ENCODE measurements at regions not wholly inside any gene's neighbourhood (a gene's known extent, or its start where the extent isn't known, plus 50 kb on each side); places are given as distances from the start of the nearest gene placed in this dataset.
"Not testable (repeated sequence)": the region's sequence is repeated elsewhere in the genome, so short reads cannot be mapped to it uniquely, and the experiment has no call there.

DNA sequence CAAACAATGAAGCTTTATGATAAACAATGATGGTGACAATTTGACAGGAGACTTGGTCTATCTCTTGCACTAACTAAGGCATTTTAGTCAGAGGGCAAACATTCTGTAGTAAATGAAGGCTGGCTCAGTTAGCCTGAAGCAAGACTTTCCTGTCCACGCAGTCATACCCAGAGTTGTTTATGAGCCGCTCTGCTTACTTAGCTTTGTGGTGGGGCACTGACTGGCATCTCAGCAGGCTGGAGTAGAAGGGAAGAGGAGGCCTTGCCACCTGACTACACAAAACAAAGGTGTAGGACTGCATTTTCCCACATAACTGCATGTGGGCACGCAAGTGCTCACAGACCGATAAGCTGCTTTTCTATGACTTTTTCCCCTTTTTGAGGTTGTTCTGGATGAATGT lies 133.7 kb upstream of the EPB41L4A start:
- Histone ChIP-seq H3K27me3 (ENCODE audit: control insufficient read depth, insufficient read depth) (no peaks in the 10 kb centered on the region), H3K27ac (ENCODE audit: low read length) (no peak overlapping the region), H3K9me3 (ENCODE audit: control insufficient read depth, low read length) (no peaks in the 10 kb centered on the region), H3K4me1 (ENCODE audit: control insufficient read depth, insufficient read depth, low read length) (no peaks in the 10 kb centered on the region), H3K4me3 (ENCODE audit: low read length) (no peak overlapping the region)
- intact Hi-C loops (cut with DNase I) = loop anchor here in 2 of 4 donors (2.0 to 10.0 kb wide), 4 partner anchors 204 to 412 kb away; no protein-coding TSS in a partner anchor
- DNase-seq = no peak
- WGBS = 97% methylated on average over 4 of the region's 4 CpGs
- ATAC-seq = no peak

- intact Hi-C loops (cut with DNase I) = loop anchor here in 2 of 4 donors (5.0 to 10.0 kb wide), 3 partner anchors 203 to 410 kb away; no protein-coding TSS in a partner anchor
- no peaks in the 10 kb centered on the region for H3K27me3 ChIP-seq (ENCODE audit: control insufficient read depth, insufficient read depth)
- WGBS = 48% methylated on average over 13 of the region's 13 CpGs
- H3K4me3 ChIP-seq (ENCODE audit: low read length) = peak overlapping the region; percentile 16
- DNase-seq (peak; percentile 32 to 63 (median 62)), ATAC-seq (peak; percentile 64 to 72)
- H3K27ac ChIP-seq (ENCODE audit: low read length) = no peak overlapping the region
- no peaks in the 10 kb centered on the region for H3K4me1 ChIP-seq (ENCODE audit: control insufficient read depth, insufficient read depth, low read length)
- no peaks in the 10 kb centered on the region for H3K9me3 ChIP-seq (ENCODE audit: control insufficient read depth, low read length)
Measured at GRCh38 chr5:112554101-112554977, 135.3 kb upstream of the EPB41L4A start.

DNA sequence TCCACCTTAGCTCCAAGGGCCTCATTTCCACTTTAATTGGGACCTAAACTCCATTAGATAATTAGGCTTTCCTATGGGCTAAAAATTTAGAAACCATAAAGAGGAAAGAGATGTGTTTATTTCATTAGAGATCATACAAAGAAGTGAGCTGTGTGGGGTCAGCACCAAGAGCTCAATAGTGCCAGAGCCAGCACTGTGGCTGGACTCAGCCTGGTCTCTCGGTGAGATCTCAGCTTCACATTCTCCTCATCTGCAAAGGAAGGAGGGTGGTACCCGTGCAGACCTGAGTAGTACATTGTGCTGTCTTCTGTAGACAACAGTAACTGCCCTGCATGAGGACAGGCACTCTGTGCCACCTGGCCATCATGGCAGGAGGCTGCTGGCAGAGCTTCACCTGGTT lies 136.1 kb upstream of the EPB41L4A start:
- Histone ChIP-seq H3K4me1 (ENCODE audit: control insufficient read depth, insufficient read depth, low read length) (no peaks in the 10 kb centered on the region), H3K4me3 (ENCODE audit: low read length) (no peak overlapping the region), H3K27ac (ENCODE audit: low read length) (no peak overlapping the region), H3K27me3 (ENCODE audit: control insufficient read depth, insufficient read depth) (no peaks in the 10 kb centered on the region), H3K9me3 (ENCODE audit: control insufficient read depth, low read length) (no peaks in the 10 kb centered on the region)
- ATAC-seq (no peak), DNase-seq (no peak)
- 70% methylated on average over 2 of the region's 2 CpGs for WGBS
- intact Hi-C loops (cut with DNase I) = loop anchor here in 1 of 4 donors (10.0 kb wide), 2 partner anchors 290 to 410 kb away; no protein-coding TSS in a partner anchor

- Histone ChIP-seq H3K4me1 (ENCODE audit: control insufficient read depth, insufficient read depth, low read length) (no peaks in the 10 kb centered on the region), H3K27ac (ENCODE audit: low read length) (no peak overlapping the region), H3K9me3 (ENCODE audit: control insufficient read depth, low read length) (no peaks in the 10 kb centered on the region), H3K4me3 (ENCODE audit: low read length) (no peak overlapping the region), H3K27me3 (ENCODE audit: control insufficient read depth, insufficient read depth) (no peaks in the 10 kb centered on the region)
- intact Hi-C loops (cut with DNase I) = loop anchor here in 1 of 4 donors (10.0 kb wide), 2 partner anchors 289 to 409 kb away; no protein-coding TSS in a partner anchor
- DNase-seq (no peak), ATAC-seq (no peak)
- WGBS = 62% methylated on average over 3 of the region's 3 CpGs
Measured at GRCh38 chr5:112555691-112556090, 136.6 kb upstream of the EPB41L4A start.

GRCh38 chr5:112559501-112559900 lies 140.4 kb upstream of the EPB41L4A start:
- 48% methylated on average over 2 of the region's 2 CpGs for WGBS
- not testable (repeated sequence) for DNase-seq; H3K4me1 ChIP-seq (ENCODE audit: control insufficient read depth, insufficient read depth, low read length); H3K27ac ChIP-seq (ENCODE audit: low read length); ATAC-seq; H3K4me3 ChIP-seq (ENCODE audit: low read length); H3K9me3 ChIP-seq (ENCODE audit: control insufficient read depth, low read length); H3K27me3 ChIP-seq (ENCODE audit: control insufficient read depth, insufficient read depth)
- intact Hi-C loops (cut with DNase I) = loop anchor here in 1 of 4 donors (10.0 kb wide), 2 partner anchors 285 to 405 kb away; no protein-coding TSS in a partner anchor

DNA sequence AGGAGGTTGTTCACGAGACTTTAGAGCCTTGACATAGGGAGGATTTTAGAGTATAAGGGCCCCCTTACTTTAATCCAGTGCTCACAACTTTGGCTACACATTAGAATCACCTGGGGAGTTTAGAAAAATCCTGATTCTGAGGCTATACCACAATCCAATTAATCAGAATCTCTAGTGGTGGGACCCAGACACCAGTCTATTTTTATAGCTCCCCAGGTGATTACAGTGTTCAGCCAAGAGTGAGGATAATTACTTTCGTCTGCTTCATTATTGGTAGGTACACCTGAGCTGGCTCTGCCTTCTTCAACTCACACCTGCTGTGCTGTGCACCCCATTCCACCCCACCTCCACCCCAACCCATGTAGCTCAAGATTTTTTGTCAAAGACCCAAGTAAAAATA lies 141.3 kb upstream of the EPB41L4A start:
- no peak overlapping the region for H3K27ac ChIP-seq (ENCODE audit: low read length)
- ATAC-seq = no peak
- DNase-seq = no peak
- no peaks in the 10 kb centered on the region for H3K4me1 ChIP-seq (ENCODE audit: control insufficient read depth, insufficient read depth, low read length)
- no peaks in the 10 kb centered on the region for H3K9me3 ChIP-seq (ENCODE audit: control insufficient read depth, low read length)
- no peak overlapping the region for H3K4me3 ChIP-seq (ENCODE audit: low read length)
- H3K27me3 ChIP-seq (ENCODE audit: control insufficient read depth, insufficient read depth) = no peaks in the 10 kb centered on the region
- WGBS = 90% methylated on average over 2 of the region's 2 CpGs
- intact Hi-C loops (cut with DNase I) = no loop called here

DNA sequence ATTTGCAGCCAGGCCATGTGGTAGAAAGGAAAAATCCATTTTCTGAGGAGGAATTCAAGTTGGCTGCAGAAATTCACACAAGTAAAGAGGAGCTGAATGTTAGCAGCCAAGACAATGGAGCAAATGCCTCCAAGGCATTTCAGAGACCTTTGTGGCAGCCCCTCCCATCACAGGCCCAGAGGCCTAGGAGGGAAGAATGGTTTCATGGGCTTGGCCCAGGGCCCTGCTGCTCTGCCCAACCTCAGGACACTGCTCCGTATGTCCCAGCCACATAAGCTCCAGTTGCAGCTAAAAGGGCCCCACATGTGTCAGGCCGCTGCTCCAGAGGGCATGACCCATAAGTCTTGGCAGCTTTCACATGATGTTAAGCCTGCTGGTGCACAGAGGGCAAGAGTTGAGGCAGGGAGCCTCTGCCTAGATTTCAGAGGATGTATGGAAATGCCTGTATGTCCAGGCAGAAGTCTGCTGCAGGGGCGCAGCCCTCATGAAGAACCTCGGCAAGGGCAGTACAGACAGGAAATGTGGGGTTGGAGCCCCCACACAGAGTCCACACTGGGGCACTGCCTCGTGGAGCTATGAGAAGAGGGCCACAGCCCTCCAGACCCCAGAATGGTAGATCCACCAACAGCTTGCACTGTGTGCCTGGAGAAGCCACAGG lies 144.2 kb upstream of the EPB41L4A start:
- intact Hi-C loops (cut with DNase I) = no loop called here
- Histone ChIP-seq H3K27ac (ENCODE audit: low read length) (no peak overlapping the region), H3K9me3 (ENCODE audit: control insufficient read depth, low read length) (no peaks in the 10 kb centered on the region), H3K4me3 (ENCODE audit: low read length) (no peak overlapping the region), H3K4me1 (ENCODE audit: control insufficient read depth, insufficient read depth, low read length) (no peaks in the 10 kb centered on the region), H3K27me3 (ENCODE audit: control insufficient read depth, insufficient read depth) (no peaks in the 10 kb centered on the region)
- DNase-seq (no peak), ATAC-seq (no peak)
- WGBS = 71% methylated on average over 5 of the region's 5 CpGs

- WGBS = 77% methylated on average over 1 of the region's 1 CpG
- DNase-seq (no peak), ATAC-seq (no peak)
- Histone ChIP-seq H3K27ac (ENCODE audit: low read length) (no peak overlapping the region), H3K4me1 (ENCODE audit: control insufficient read depth, insufficient read depth, low read length) (no peaks in the 10 kb centered on the region), H3K27me3 (ENCODE audit: control insufficient read depth, insufficient read depth) (no peaks in the 10 kb centered on the region), H3K9me3 (ENCODE audit: control insufficient read depth, low read length) (no peaks in the 10 kb centered on the region), H3K4me3 (ENCODE audit: low read length) (no peak overlapping the region)
- intact Hi-C loops (cut with DNase I) = no loop called here
Measured at GRCh38 chr5:112566251-112566650, 147.2 kb upstream of the EPB41L4A start.

DNA sequence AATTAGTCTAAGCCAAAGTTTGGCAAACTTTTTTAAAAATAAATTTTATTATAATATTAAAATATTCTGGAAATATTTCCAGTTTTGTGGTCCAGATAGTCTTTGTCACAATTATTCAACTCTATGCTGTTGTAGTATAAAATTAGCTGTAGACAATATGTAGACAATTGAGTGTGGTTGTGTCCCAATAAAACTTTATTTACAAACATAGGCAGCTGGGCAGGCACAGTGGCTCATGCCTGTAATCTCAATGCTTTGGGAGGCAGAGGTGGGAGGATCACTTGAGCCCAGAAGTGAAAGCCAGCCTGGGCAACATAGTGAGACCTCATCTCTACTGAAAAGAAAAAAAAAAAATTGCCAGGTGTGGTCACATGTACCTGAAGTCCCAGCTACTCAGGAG lies 150.5 kb upstream of the EPB41L4A start:
- Histone ChIP-seq H3K27me3 (ENCODE audit: control insufficient read depth, insufficient read depth) (no peaks in the 10 kb centered on the region), H3K27ac (ENCODE audit: low read length) (no peak overlapping the region), H3K9me3 (ENCODE audit: control insufficient read depth, low read length) (no peaks in the 10 kb centered on the region), H3K4me3 (ENCODE audit: low read length) (no peak overlapping the region), H3K4me1 (ENCODE audit: control insufficient read depth, insufficient read depth, low read length) (no peaks in the 10 kb centered on the region)
- ATAC-seq (no peak), DNase-seq (no peak)
- intact Hi-C loops (cut with DNase I) = no loop called here

- no peak for DNase-seq
- no peaks in the 10 kb centered on the region for H3K27me3 ChIP-seq (ENCODE audit: control insufficient read depth, insufficient read depth)
- intact Hi-C loops (cut with DNase I) = no loop called here
- WGBS = 82% methylated on average over 4 of the region's 4 CpGs
- no peaks in the 10 kb centered on the region for H3K4me1 ChIP-seq (ENCODE audit: control insufficient read depth, insufficient read depth, low read length)
- no peaks in the 10 kb centered on the region for H3K9me3 ChIP-seq (ENCODE audit: control insufficient read depth, low read length)
- ATAC-seq = no peak
- H3K27ac ChIP-seq (ENCODE audit: low read length) = no peak overlapping the region
- H3K4me3 ChIP-seq (ENCODE audit: low read length) = no peak overlapping the region
Measured at GRCh38 chr5:112570708-112571444, 151.8 kb upstream of the EPB41L4A start.

DNA sequence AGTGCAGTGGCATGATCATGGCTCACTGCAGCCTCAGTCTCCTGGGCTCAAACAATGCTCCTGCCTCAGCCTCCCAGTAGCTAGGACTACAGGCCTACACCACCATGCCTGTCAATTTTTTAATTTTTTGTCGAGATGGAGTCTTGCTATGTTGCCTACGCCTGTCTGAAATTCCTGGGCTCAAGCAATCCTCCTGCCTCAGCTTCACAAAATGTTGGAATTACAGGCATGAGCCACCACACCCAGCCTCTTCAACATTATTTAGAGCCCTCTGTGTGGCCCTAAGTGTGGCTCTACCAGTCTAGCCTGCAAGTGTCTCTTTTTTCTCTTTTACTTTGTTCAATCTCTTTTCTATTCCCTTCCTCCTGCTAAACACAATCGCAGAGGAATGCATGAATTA lies 154.4 kb upstream of the EPB41L4A start:
- no peak overlapping the region for H3K4me3 ChIP-seq (ENCODE audit: low read length)
- intact Hi-C loops (cut with DNase I) = no loop called here
- 94% methylated on average over 3 of the region's 3 CpGs for WGBS
- no peaks in the 10 kb centered on the region for H3K27me3 ChIP-seq (ENCODE audit: control insufficient read depth, insufficient read depth)
- H3K9me3 ChIP-seq (ENCODE audit: control insufficient read depth, low read length) = no peaks in the 10 kb centered on the region
- ATAC-seq (no peak), DNase-seq (no peak)
- no peak overlapping the region for H3K27ac ChIP-seq (ENCODE audit: low read length)
- H3K4me1 ChIP-seq (ENCODE audit: control insufficient read depth, insufficient read depth, low read length) = peaks cover 2% of the 10 kb centered on the region
